ENCODE measurements at regions not wholly inside any gene's neighbourhood (a gene's known extent, or its start where the extent isn't known, plus 50 kb on each side); places are given as distances from the start of the nearest gene placed in this dataset.

GRCh38 chr20:7585126-7585679 lies 355.1 kb downstream of the HAO1 start (continued):
- TF ChIP-seq ZNF414 (CRISPR knock-in tag; IDR thresholded peaks at IDR 0.05) = no peak
- no peak for TF ChIP-seq MYNN (CRISPR knock-in tag; IDR thresholded peaks at IDR 0.05; ENCODE audit: low read depth)
- TF ChIP-seq MTA1 (CRISPR knock-in tag; IDR thresholded peaks at IDR 0.05; ENCODE audit: borderline replicate concordance) = no peak
- peak; percentile 55; the same call in 1 of the 2 replicates for TF ChIP-seq KDM6A (CRISPR knock-in tag; IDR thresholded peaks at IDR 0.05; ENCODE audit: low read depth)
- TF ChIP-seq ETV5 (CRISPR knock-in tag; IDR thresholded peaks at IDR 0.05; ENCODE audit: borderline replicate concordance) = peak; percentile 46; the same call in 1 of the 2 replicates
- 0 out of 2 replicates have a peak, but pooled peaks have one; percentile 9 for TF ChIP-seq TBX3 (IDR thresholded peaks at IDR 0.05; ENCODE audit: borderline replicate concordance)
- peak; percentile 14; the same call in 1 of the 2 replicates for TF ChIP-seq ERF (CRISPR knock-in tag; IDR thresholded peaks at IDR 0.05)
- TF ChIP-seq ZNF33A (CRISPR knock-in tag; IDR thresholded peaks at IDR 0.05; ENCODE audit: borderline replicate concordance) = no peak
- peak; percentile 77 for TF ChIP-seq CEBPG (CRISPR knock-in tag; IDR thresholded peaks at IDR 0.05)
- TF ChIP-seq PHF21A (CRISPR knock-in tag; IDR thresholded peaks at IDR 0.05) = peak; percentile 24; the same call in 1 of the 2 replicates
- 0 out of 4 replicates have a peak, but pooled peaks of 1 of the 2 experiments have one; percentile 1 for TF ChIP-seq REST (IDR thresholded peaks at IDR 0.05; ENCODE audit: borderline replicate concordance in 1 of 2, low read depth in 1 of 2, low read length in 2 of 2)
- no peak for TF ChIP-seq NONO (IDR thresholded peaks at IDR 0.05)
- TF ChIP-seq NONO (CRISPR knock-in tag; conservative IDR thresholded peaks at IDR 0.05) = peak; percentile 64
- peak; percentile 65; the same call in 1 of the 2 replicates for TF ChIP-seq FOXP1 (IDR thresholded peaks at IDR 0.05)
- TF ChIP-seq FOXP1 (CRISPR knock-in tag; IDR thresholded peaks at IDR 0.05) = peak; percentile 84
- no peak for TF ChIP-seq ZSCAN5A (CRISPR knock-in tag; IDR thresholded peaks at IDR 0.05; ENCODE audit: borderline replicate concordance)
- no peak for TF ChIP-seq AGO2 (optimal IDR thresholded peaks at IDR 0.05; ENCODE audit: low read depth, low read length)
- no peak for TF ChIP-seq ZFAT (CRISPR knock-in tag; conservative IDR thresholded peaks at IDR 0.05)
- no peak for TF ChIP-seq ZBTB44 (CRISPR knock-in tag; IDR thresholded peaks at IDR 0.05)
- TF ChIP-seq DPF2 (CRISPR knock-in tag; IDR thresholded peaks at IDR 0.05; ENCODE audit: borderline replicate concordance, low read depth) = peak; percentile 80
- no peak for TF ChIP-seq ZSCAN29 (CRISPR knock-in tag; conservative IDR thresholded peaks at IDR 0.05)
- TF ChIP-seq KDM5B (CRISPR knock-in tag; IDR thresholded peaks at IDR 0.05; ENCODE audit: borderline replicate concordance) = no peak
- TF ChIP-seq GABPA (IDR thresholded peaks at IDR 0.05; ENCODE audit: low read depth, low read length) = no peak
- peak; percentile 36; the same call in 1 of the 2 replicates for TF ChIP-seq GABPA (CRISPR knock-in tag; IDR thresholded peaks at IDR 0.05; ENCODE audit: low read depth)
- TF ChIP-seq GLI4 (CRISPR knock-in tag; IDR thresholded peaks at IDR 0.05; ENCODE audit: borderline replicate concordance) = no peak
